HG03095 (cell line): ENCODE measurements at regions not wholly inside any gene's neighbourhood (a gene's known extent, or its start where the extent isn't known, plus 50 kb on each side); places are given as distances from the start of the nearest gene placed in this dataset.

Source experiments
- ATAC-seq: cut with Tn5 transposase; IDR thresholded peaks from one replicate; pipeline ENCODE4 v1.9.1; 2021; ENCODE audit warnings: moderate library complexity; ENCODE audit not compliant: unreplicated experiment

DNA sequence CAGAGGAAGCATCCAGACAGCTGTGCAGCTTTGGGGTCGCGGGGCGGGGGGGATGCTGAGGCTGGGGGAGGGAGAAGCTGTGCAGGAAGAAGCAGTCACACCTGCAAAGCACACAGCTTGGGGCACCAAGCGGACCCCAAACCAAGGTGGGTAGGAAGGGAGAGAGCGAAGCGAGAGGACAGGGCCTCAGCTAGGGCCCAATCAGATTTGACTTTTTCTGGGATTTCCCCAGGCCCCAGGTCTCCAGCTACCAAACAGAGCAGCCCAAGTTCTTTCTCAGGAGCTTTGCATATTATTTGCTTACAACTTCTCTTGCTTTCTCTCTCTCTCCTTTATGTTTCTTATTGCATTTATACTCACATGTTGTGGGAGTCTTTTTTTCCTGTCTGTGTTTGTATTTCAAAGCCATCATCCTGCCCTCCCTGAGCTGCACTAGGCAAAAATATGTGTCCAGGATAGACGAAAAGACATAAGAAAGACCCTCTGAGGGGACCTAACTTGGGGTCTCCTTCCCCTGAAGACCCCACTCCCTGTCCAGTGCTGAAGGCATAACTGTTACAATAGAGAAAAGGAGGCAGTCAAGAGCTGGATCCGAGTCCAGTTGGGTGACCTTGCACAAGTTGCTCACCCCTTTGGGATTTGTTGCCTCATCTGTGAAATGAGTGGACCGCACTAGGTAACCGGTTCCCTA is 50.6 kb upstream of the SMNDC1 start:
- ATAC-seq = peak; percentile 29

- ATAC-seq = peak; percentile 16
These were observed 51.4 kb upstream of the SMNDC1 start for GRCh38 chr10:110355922-110356627.

DNA sequence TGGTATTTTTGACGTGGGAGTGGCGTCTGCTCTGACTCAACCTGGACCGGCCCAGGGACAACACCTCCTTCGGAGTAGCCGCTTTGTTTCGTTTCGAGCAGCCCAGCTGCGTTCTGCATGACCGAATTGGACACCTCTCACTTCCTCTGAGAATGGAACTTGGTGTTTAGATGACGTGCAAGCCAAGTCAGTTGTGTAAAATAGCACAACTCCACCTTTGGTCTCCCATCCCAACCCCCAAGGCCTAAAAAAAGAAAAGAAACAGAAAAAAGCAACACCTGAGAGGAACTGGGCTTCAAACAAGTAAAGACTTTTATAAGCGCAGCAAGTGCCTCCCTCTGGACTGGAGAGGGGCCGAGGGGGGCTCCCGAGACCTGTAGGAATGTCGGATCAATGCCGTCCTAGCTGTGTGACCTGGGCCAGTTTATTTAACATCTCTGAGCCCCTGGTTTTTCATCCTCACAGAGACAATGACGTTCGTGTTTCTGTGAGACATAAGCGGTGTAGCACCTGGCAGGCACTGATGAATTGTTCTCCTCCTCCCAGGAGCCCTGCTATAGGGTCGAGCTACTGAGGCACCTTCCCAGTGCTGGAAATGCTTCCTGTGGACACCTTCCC is 52.0 kb upstream of the SMNDC1 start:
- ATAC-seq = peak; percentile 79

DNA sequence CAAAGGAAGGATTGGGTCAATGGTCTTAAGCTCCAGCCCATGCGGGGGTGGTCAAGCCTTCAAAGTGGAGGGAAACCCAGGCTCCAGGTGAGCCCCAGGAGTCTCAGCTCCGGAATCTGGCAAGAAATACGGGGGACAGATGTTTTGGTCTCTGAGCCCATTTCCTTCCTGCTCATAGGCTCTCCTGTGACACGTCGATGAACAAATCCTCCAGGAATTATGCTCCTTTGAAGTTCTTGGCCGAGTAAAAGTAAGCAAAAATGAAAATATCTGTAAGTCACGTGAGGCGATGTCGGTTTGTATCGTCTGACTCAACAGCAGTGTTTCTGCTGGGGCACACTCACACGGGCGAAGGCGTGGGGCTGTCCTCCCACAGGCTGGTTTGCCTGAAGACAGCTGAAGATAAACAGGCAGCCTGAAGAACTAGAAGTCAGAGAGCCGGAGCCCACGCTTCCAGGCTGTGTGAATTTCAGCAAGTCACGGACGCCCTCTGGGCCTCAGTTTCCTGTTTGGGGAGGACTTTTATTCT is 52.6 kb upstream of the SMNDC1 start:
- no peak for ATAC-seq

- no peak for ATAC-seq
These were observed 53.2 kb upstream of the SMNDC1 start for GRCh38 chr10:110357871-110358270.

- no peak for ATAC-seq
These were observed 53.6 kb upstream of the SMNDC1 start for GRCh38 chr10:110358278-110358677.

GRCh38 chr10:110358869-110359629 is 54.3 kb upstream of the SMNDC1 start:
- no peak for ATAC-seq

GRCh38 chr10:110360857-110361474 is 56.2 kb upstream of the SMNDC1 start:
- ATAC-seq = no peak

DNA sequence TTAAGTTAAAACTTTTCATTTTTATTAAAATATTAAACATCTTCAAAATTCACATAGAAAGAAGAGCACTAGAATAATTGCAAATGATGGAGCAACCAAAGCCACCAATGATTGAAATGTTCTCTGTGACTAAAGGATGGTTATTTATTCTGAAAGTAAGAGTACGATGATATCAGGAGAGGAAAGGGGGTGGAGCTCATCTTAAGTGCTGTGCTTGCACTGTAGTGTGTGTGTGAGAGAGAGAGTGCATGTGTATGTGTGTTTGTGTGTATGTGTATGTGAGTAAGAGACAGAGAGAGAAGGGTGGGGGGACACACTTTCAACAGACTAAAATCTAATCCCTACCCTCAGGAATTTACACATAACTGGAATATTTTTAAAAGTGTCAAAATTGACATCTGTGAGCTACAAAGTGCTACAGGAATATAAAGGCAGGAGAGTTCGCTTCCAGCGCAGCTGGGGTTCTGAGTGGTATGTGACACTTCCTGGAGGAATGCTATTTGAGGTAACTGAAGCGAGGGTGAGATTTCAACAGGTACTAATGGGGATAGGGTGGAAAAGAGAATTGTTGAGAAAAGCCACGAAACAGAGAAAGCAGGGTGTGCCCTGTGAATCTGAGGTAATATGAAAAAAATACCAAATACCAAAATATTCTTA is 57.2 kb upstream of the SMNDC1 start:
- no peak for ATAC-seq

GRCh38 chr10:110363572-110364411 is 59.1 kb upstream of the SMNDC1 start:
- ATAC-seq = no peak

DNA sequence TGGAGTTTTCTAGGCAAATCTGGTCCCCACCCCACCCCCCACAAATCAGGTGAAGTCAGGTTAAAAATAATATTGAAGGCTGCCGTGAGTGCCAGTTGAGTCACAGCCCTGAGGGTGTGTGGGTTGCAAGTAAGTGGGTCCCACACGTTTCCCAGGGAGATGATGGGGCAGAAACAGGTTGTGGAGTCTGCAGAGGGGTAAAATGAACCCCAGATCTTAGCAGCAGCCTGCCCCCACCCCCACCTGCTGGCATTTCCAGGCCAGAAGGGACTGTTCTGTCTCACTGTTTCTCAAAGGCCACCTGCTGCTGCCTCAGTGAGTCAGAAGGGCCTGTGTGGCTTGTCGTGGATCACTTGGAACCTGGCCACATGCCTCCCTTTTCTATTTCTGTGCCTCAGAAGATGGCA is 59.8 kb upstream of the SMNDC1 start:
- no peak for ATAC-seq

GRCh38 chr10:110365356-110366143 is 60.8 kb upstream of the SMNDC1 start:
- ATAC-seq = no peak

DNA sequence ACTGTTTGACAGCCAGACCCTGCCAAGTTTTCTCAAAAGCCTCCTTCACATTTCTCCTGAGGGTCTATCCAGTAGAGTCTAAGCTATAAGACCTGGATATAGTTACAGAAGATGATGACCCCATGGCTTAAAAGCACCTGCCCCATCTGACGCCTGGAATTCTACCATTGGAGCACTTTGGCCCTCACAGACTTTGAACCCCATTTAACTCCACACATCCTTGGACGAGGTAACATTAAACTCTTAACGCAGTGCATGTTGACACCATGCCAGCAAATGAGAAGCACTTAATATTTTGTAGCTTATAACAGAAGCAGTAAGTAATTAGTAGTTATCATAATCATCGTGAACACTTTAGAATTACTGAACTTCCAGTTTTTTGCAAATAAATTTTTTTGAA is 61.9 kb upstream of the SMNDC1 start:
- no peak for ATAC-seq

- ATAC-seq = peak; percentile 81
These were observed 63.3 kb upstream of the SMNDC1 start for GRCh38 chr10:110368002-110368401.

GRCh38 chr10:110368556-110368955 is 63.8 kb upstream of the SMNDC1 start:
- no peak for ATAC-seq

DNA sequence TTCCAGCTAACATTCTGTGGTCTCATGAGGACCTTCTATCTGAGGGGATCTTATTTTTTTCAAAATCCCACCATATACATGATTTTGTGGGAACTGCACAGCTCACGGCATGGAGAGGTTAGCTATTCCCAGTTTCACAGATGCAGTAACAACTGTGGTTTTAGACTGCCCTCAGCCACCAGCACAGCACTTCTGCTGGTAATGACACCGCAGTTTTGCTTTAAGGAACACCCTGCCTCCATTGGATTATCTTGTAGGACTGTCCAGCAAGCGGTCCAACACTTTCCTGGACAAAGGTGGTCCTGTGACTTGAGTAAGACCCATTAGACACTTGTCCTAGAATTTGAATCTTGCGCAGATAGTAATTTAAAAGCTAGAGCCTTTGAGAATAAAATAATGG is 65.3 kb upstream of the SMNDC1 start:
- ATAC-seq = no peak

GRCh38 chr10:110372656-110373055 is 67.9 kb upstream of the SMNDC1 start:
- no peak for ATAC-seq

GRCh38 chr10:110373059-110373458 is 68.3 kb upstream of the SMNDC1 start:
- ATAC-seq = no peak
